ENCODE measurements at regions not wholly inside any gene's neighbourhood (a gene's known extent, or its start where the extent isn't known, plus 50 kb on each side); places are given as distances from the start of the nearest gene placed in this dataset.

DNA sequence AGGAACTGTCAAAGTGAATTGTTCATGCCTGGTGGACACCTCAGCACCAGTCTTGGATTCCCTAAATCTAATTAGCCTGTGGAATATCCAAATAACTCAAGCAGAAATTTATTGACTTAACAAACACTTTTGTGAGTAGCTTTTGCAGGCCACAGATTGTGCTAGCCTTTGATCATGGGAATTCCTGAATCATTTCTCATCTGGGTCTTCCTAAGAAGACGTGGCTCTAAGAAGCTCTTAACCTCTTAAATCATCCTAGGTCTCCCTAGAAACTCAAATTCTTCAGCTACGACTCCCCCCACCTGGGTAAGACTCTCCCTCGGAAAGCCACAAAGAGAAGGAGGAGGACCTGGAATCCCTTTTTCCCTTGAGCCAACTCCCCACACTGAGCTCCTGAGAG lies 53.8 kb upstream of the PSEN2 start:
- peak; percentile 83 for DNase-seq

DNA sequence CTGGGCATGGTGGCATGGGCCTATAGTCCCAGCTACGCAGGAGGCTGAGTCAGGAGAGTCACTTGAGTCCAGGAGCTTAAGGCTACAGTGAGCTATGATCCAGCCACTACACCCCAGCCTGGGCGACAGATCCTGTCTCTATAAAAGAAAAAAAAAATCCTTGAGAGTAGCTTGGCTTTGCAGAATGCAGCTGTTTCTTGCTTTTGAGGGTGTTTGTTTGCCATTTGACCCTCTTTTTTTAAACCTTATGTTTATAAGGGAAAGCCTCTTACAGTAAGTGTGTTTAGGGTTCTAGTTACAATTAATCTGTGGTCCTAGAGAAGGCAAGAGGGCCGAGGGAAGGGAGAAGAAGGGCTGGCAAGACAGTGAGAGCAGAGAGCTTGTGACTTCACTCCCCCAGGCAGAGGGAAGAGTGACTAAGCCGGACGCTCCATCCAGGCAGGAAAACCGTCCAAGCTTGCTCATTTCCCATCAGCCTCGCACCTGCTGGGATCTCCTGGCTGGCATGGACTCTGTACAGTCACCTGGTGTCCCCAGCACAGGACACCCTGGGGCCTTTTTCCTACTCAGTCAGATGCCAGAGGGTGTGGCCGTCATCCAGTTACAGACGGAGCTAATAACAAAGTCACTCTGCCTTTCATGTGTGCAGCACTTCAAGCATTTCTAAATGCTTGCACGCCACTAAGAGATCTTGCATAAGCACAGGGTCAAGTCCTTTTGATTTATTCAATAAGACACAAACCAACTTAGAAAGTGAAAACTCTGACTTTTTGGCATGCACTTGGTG lies 55.5 kb upstream of the PSEN2 start:
- peak; percentile 61 for DNase-seq

DNA sequence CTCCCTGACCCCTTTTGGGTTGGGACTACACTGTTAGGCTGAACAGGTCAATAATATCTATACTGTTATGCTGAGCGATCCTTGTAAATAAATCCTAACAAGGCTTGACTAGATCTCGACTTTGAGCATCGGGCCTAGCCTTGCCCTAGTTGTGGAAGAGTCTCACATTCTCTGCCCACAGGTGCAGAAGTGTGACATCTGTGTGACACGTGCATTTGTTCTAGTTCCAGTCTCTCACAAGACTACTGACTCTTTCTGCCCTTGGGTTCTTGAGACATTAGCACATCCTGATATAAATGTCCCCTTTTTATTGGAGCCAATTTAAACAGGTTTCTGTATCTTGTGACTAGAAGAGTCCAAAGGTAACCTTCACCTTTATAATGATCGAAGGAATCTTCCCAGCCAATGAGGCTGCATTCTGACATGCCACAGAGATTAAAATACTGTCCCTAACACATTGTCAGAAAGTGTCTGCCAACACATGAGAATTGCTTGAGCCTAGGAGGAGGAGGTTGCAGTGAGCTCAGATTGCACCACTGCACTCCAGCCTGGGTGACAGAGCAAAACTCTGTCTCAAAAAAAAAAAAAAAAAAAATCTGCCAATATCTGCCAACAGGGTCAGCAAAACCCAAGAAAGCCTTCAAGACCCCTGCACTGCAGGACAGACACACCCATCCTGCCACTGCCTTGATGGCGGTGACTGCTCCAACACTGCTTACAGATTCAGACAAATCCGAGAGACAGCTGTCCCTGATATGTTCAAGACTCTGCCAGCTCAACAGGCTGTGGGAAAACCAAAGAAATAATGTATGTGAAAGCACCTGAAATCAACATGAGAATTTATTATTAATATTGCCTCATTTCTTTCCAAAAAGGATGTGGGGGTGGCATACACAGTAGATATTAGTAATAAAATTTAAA lies 56.5 kb upstream of the PSEN2 start:
- no peak for DNase-seq

- no peak for DNase-seq
Observed at GRCh38 chr1:226810681-226811080, 59.7 kb upstream of the PSEN2 start.

GRCh38 chr1:226809785-226810571 lies 60.4 kb upstream of the PSEN2 start:
- DNase-seq, result no peak

GRCh38 chr1:226808501-226808900 lies 61.9 kb upstream of the PSEN2 start:
- no peak for DNase-seq

DNA sequence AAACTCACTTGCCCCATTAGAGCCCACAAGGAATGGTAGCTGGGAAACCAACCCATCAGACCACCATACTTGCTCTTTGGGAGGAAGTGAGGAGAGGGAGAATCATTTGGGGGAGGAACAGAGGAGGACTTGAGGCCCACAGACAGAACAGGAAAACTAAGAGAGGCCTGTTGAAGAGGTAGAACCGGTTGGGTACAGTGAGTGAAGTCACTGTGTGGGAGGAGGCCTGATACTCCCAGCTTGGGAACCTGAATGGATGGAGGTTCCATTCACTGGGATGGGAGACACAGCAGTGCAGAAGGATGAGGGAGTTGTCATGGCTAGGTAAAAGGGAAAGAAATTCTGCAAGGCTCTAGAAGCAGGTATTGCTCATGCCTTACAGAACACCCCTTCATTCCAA lies 63.4 kb upstream of the PSEN2 start:
- no peak for DNase-seq

- no peak for DNase-seq
Observed at GRCh38 chr1:226804907-226805759, 65.3 kb upstream of the PSEN2 start.

DNA sequence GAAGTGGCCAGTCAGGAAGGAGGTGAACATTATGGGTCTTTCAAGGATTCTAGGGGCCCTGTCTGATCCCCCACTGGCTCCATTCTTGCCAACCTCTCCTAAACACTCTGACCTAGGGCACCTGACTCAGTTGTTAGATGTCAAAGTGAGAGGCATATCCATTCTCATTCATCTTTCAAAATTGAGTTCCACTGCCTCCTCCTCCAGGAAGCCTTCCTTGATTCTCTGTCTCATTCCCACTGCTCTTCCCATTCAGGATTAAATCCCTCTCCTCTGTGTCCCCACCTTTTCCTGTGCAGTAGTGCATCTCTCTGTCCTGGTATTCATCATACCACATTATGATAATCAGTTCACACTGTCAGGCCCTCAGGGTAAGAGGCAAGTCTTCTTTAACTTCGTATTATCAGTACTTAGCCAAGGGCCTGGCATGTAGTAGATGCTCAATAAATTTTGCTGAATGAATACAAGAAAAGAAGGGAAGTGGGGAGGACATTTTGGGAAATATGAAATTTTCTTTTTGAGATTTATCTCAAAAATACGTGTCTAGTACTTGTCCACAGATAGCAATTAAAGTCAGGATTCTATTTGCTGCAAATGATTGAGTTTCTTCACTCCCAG lies 61.8 kb upstream of the ITPKB start:
- no peak for DNase-seq

- DNase-seq, result no peak
Observed at GRCh38 chr1:226799634-226800281, 60.7 kb upstream of the ITPKB start.

GRCh38 chr1:226798427-226799411 lies 59.6 kb upstream of the ITPKB start:
- no peak for DNase-seq

DNA sequence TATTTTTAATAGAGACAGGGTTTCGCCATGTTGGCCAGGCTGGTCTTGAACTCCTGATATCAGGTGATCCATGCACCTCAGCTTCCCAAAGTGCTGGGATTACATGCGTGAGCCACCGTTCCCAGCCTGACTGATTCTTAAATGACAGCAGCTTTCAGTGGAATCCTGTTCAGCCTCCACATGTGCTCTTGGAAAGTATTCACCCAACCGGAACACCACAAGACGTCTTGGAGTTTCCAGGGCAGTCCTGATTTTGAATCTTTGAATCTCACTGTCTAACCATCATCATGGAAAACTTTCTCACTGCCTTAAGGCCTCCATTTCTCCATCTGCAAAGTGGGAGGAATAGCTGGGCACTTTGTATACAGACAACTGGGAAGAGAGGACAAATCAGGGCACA lies 58.1 kb upstream of the ITPKB start:
- DNase-seq, result no peak

DNA sequence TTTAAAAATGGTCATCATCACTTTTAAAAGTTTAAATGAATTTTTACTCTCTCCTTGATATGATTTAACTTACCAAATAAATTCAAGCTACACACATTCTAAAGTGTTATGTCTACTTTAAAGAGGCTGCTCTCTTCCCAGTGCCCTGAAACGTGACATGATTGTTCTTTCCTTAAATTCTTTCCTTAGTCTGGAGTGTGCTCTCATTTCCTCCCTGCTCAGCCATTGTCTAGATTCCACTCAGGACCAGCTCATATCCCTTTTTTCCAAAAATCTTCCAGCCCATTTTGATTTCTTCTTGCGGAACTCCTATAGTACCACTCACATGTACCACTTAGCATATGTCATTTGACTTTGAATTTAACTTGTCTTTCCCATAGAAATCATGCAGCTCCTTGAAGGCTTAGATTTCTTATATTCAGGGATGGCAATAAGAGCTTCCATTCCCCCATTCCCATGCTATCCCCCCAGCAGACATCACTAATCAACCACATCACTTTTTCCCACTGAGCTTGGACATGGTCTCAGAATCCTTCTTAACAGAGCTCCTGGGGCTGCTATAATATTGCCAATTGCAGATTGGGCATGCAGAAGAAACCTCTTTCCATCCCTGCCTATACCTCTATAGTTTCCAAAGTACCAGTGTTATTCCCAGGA lies 54.7 kb upstream of the ITPKB start:
- DNase-seq, result no peak

- no peak for DNase-seq
Observed at GRCh38 chr1:226792368-226792767, 53.3 kb upstream of the ITPKB start.

- DNase-seq, result no peak
Observed at GRCh38 chr1:226790545-226791181, 51.6 kb upstream of the ITPKB start.

DNA sequence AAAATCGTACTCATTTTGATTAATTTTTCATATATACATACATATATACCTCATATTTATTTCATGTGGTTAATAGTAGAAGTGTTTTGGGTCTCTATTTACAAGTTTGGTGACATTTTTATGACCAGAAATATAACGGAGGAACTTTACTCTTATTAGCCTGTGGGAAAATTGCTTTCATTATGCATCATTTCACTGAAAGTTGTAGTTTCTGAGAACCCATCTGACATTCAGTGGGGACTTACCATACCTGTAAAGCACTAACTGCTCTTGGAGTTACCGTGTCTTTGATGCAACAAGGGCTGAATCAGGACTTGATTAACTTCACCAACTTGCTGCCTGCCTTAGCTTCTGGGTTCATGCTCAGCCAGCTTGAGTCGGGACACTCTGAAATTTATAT lies 49.9 kb upstream of the ITPKB start:
- DNase-seq, result no peak

Data from fibroblast of skin of right quadriceps (primary cell).